ENCODE measurements at regions not wholly inside any gene's neighbourhood (a gene's known extent, or its start where the extent isn't known, plus 50 kb on each side); places are given as distances from the start of the nearest gene placed in this dataset.

DNA sequence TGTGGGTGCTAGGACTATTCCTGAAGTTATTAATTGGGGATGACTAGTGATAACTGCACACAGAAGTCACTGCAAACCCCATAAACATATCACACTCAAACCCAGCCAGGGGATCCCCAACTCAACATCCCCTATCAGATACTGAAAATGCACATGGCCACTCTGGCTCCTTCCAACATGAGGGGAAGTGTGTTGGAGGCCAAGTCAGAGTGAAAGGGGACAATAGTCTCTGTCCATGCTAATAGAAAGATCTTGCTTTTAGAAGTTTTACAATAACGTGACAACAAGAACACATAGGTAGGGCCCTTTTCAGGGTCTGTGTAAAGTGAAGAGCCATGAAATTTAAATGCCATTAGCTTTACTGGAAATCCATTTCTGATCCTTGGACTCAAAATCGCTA is 98.8 kb upstream of the SEMA6A start:
- Histone ChIP-seq H3K4me3 (ENCODE audit: low read length in 2 of 2) (no peak overlapping the region), H3K4me1 (ENCODE audit: control insufficient read depth in 2 of 2, insufficient read depth in 2 of 2, low read length in 2 of 2) (no peaks in the 10 kb centered on the region), H3K36me3 (ENCODE audit: control insufficient read depth in 2 of 2, insufficient read depth in 2 of 2, low read length in 1 of 2) (no peaks in the 10 kb centered on the region), H3K27ac (ENCODE audit: low read depth in 1 of 2, low read length in 1 of 2) (no peak overlapping the region), H3K9me3 (ENCODE audit: control insufficient read depth in 2 of 2, insufficient read depth in 1 of 2, low read length in 1 of 2) (no peaks in the 10 kb centered on the region), H3K27me3 (ENCODE audit: control insufficient read depth in 2 of 2, insufficient read depth in 1 of 2, low read length in 1 of 2) (no peaks in the 10 kb centered on the region)
- WGBS, result 95% methylated on average over 2 of the region's 2 CpGs
- DNase-seq (ENCODE audit: low read depth in 6 of 9, low spot score in 9 of 9), result no peak

DNA sequence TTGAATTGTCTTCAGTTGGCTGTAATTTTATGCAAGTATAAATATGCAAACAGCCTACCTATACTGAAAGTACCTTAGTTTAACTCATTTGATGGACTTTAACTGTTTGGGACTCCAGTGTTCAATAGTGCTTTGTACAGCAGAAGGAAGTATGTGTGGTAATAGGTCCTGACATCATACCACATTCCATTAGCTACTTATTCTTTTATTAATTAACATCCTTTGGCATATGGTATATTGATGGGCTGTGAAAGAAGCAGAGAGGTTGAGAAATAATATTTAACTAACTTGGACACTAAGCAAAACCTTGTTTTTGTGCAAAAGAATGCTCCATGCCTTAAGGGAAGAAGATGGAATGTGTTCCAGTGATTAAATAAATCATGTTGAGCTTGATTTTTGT is 97.6 kb upstream of the SEMA6A start:
- H3K9me3 ChIP-seq (ENCODE audit: control insufficient read depth in 2 of 2, insufficient read depth in 1 of 2, low read length in 1 of 2), result no peaks in the 10 kb centered on the region
- no peak overlapping the region for H3K4me3 ChIP-seq (ENCODE audit: low read length in 2 of 2)
- no peaks in the 10 kb centered on the region for H3K27me3 ChIP-seq (ENCODE audit: control insufficient read depth in 2 of 2, insufficient read depth in 1 of 2, low read length in 1 of 2)
- no peaks in the 10 kb centered on the region for H3K36me3 ChIP-seq (ENCODE audit: control insufficient read depth in 2 of 2, insufficient read depth in 2 of 2, low read length in 1 of 2)
- no peak for DNase-seq (ENCODE audit: low read depth in 6 of 9, low spot score in 9 of 9)
- no peaks in the 10 kb centered on the region for H3K4me1 ChIP-seq (ENCODE audit: control insufficient read depth in 2 of 2, insufficient read depth in 2 of 2, low read length in 2 of 2)
- H3K27ac ChIP-seq (ENCODE audit: low read depth in 1 of 2, low read length in 1 of 2), result no peak overlapping the region

DNA sequence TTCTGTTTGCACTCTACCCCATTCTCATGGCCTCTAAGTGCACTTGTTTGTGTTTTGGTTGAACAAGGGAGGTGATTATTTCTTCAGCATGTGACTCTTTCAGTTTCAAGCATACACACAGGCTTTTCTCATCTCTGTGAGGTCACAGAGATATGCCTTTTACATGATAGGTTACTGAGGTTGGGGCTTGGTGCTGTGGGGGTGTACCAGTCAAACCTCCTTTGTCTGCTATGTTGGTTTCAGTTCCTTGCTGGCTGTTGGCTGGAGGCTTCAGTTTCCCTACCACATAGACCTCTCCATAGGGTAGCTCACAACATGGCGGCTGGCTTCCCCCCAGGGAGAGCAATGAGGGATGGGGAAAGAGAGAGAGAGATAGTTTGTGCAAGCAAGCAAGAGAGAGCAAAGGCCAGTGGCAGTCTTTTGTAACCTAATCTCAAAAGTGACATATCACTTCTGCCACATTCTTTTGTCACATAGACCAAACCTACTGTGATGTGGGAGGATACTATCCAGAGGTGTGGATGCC is 96.7 kb upstream of the SEMA6A start:
- Histone ChIP-seq H3K4me3 (ENCODE audit: low read length in 2 of 2) (no peak overlapping the region), H3K27ac (ENCODE audit: low read depth in 1 of 2, low read length in 1 of 2) (no peak overlapping the region), H3K36me3 (ENCODE audit: control insufficient read depth in 2 of 2, insufficient read depth in 2 of 2, low read length in 1 of 2) (no peaks in the 10 kb centered on the region), H3K27me3 (ENCODE audit: control insufficient read depth in 2 of 2, insufficient read depth in 1 of 2, low read length in 1 of 2) (no peaks in the 10 kb centered on the region), H3K9me3 (ENCODE audit: control insufficient read depth in 2 of 2, insufficient read depth in 1 of 2, low read length in 1 of 2) (no peaks in the 10 kb centered on the region), H3K4me1 (ENCODE audit: control insufficient read depth in 2 of 2, insufficient read depth in 2 of 2, low read length in 2 of 2) (no peaks in the 10 kb centered on the region)
- no peak for DNase-seq (ENCODE audit: low read depth in 6 of 9, low spot score in 9 of 9)
- 89% methylated on average over 1 of the region's 1 CpG for WGBS

DNA sequence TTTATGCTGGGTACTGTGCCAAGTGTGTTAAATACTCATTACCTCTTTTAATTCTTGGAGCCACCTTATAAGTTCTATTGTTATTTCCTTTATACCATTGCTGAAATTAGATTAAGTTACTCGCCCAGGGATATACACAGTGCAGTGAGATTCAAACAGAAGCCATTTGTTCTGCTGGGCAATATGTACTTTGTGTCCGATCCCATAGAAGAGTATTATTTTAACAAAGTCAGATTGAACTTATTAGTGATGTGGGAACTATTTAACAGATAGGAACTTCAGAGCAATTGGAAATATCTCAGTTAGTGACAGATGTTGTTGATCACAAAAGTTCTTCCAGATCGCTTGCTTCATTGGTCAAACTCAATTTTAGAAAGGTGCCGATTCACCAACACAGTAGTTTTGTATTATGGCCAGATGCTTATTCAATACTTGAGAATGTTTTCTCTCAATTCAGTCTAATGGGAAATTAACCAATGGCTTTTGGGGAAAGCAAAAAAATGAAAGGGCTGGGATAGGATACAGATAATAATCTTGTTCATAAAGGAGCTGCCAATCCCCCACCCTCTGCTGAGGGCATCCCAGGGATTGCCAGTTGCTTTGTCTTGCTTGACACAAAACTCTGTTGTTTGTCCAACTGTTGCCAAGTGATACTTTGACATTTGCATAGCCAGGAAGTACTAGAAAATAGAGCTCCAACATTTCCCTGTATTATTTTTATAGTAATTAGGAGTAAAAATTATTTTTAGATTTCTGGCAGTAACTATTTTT is 94.8 kb upstream of the SEMA6A start:
- 95% methylated on average over 4 of the region's 4 CpGs for WGBS
- no peak for DNase-seq (ENCODE audit: low read depth in 6 of 9, low spot score in 9 of 9)
- Histone ChIP-seq H3K4me1 (ENCODE audit: control insufficient read depth in 2 of 2, insufficient read depth in 2 of 2, low read length in 2 of 2) (no peaks in the 10 kb centered on the region), H3K27ac (ENCODE audit: low read depth in 1 of 2, low read length in 1 of 2) (no peak overlapping the region), H3K36me3 (ENCODE audit: control insufficient read depth in 2 of 2, insufficient read depth in 2 of 2, low read length in 1 of 2) (no peaks in the 10 kb centered on the region), H3K4me3 (ENCODE audit: low read length in 2 of 2) (no peak overlapping the region), H3K9me3 (ENCODE audit: control insufficient read depth in 2 of 2, insufficient read depth in 1 of 2, low read length in 1 of 2) (no peaks in the 10 kb centered on the region), H3K27me3 (ENCODE audit: control insufficient read depth in 2 of 2, insufficient read depth in 1 of 2, low read length in 1 of 2) (no peaks in the 10 kb centered on the region)

DNA sequence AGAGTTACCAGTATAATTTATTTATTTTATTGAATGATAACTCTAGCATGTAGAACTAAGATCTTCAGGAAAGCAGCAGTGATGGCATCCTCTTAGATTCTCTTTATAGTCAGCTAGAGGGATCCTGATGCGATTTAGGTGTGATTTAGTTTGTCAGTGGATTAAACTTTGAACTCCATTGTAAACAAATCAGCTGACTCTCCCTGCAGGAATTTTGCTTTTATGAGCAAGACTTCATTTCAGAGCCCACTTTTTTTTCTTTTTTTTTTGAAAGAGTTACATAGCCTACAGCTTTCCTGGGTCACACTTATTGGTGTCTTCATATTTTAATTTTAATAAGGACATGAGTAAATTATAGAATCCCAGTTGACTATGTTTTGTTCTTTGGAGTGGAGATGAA is 93.8 kb upstream of the SEMA6A start:
- DNase-seq (ENCODE audit: low read depth in 6 of 9, low spot score in 9 of 9), result no peak
- Histone ChIP-seq H3K9me3 (ENCODE audit: control insufficient read depth in 2 of 2, insufficient read depth in 1 of 2, low read length in 1 of 2) (no peaks in the 10 kb centered on the region), H3K36me3 (ENCODE audit: control insufficient read depth in 2 of 2, insufficient read depth in 2 of 2, low read length in 1 of 2) (no peaks in the 10 kb centered on the region), H3K4me3 (ENCODE audit: low read length in 2 of 2) (no peak overlapping the region), H3K27ac (ENCODE audit: low read depth in 1 of 2, low read length in 1 of 2) (no peak overlapping the region), H3K4me1 (ENCODE audit: control insufficient read depth in 2 of 2, insufficient read depth in 2 of 2, low read length in 2 of 2) (no peaks in the 10 kb centered on the region), H3K27me3 (ENCODE audit: control insufficient read depth in 2 of 2, insufficient read depth in 1 of 2, low read length in 1 of 2) (no peaks in the 10 kb centered on the region)
- WGBS, result 92% methylated on average over 1 of the region's 1 CpG

DNA sequence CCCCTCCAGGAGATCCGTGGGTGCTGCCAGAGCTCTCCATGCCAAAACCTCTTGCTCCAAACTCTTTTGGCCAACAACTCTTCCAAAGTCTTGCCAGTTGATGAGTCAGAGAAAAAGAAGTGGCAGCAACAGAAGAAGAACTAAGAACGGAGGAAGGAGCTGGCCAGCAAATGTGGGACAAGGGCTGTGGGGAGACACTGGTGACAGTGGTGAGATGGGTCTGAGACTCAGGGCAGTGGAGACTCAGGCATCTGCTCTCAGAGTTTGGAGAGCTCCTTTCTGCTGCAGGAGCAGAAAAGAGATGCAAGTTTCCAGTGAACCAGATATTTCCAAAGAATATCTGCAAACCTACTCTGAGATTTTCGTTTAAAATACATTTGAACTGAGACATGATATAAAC is 92.3 kb upstream of the SEMA6A start:
- Histone ChIP-seq H3K27ac (ENCODE audit: low read depth in 1 of 2, low read length in 1 of 2) (no peak overlapping the region), H3K27me3 (ENCODE audit: control insufficient read depth in 2 of 2, insufficient read depth in 1 of 2, low read length in 1 of 2) (no peaks in the 10 kb centered on the region), H3K4me3 (ENCODE audit: low read length in 2 of 2) (no peak overlapping the region), H3K9me3 (ENCODE audit: control insufficient read depth in 2 of 2, insufficient read depth in 1 of 2, low read length in 1 of 2) (peaks cover 0 to 1% of the 10 kb centered on the region in 2 donors), H3K36me3 (ENCODE audit: control insufficient read depth in 2 of 2, insufficient read depth in 2 of 2, low read length in 1 of 2) (no peaks in the 10 kb centered on the region), H3K4me1 (ENCODE audit: control insufficient read depth in 2 of 2, insufficient read depth in 2 of 2, low read length in 2 of 2) (no peaks in the 10 kb centered on the region)
- DNase-seq (ENCODE audit: low read depth in 6 of 9, low spot score in 9 of 9), result no peak
- WGBS, result 91% methylated on average over 3 of the region's 3 CpGs

DNA sequence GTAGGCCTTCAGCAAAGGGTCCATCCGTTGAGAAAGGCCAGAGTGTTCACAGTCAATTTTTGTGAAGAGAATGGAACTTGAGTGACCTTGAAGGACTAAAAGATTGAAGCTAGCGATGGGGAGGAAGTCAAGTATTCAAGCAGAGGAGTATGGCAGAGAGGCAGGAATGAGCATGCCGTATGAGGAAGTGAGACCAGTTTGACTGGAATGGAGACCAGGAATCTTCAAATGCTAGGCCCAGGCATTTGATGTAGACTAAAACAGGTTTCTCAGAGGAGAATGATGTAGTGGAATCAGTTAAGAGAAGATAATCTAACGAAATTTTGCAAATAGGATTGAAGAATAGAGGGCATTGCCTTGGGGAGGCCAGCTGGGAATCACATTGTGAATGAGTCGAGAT is 90.4 kb upstream of the SEMA6A start:
- Histone ChIP-seq H3K27ac (ENCODE audit: low read depth in 1 of 2, low read length in 1 of 2) (no peak overlapping the region), H3K4me1 (ENCODE audit: control insufficient read depth in 2 of 2, insufficient read depth in 2 of 2, low read length in 2 of 2) (no peaks in the 10 kb centered on the region), H3K9me3 (ENCODE audit: control insufficient read depth in 2 of 2, insufficient read depth in 1 of 2, low read length in 1 of 2) (peaks cover 3 to 15% of the 10 kb centered on the region in 2 donors), H3K36me3 (ENCODE audit: control insufficient read depth in 2 of 2, insufficient read depth in 2 of 2, low read length in 1 of 2) (no peaks in the 10 kb centered on the region), H3K27me3 (ENCODE audit: control insufficient read depth in 2 of 2, insufficient read depth in 1 of 2, low read length in 1 of 2) (no peaks in the 10 kb centered on the region), H3K4me3 (ENCODE audit: low read length in 2 of 2) (no peak overlapping the region)
- DNase-seq (ENCODE audit: low read depth in 6 of 9, low spot score in 9 of 9), result no peak
- WGBS, result 69% methylated on average over 5 of the region's 5 CpGs

DNA sequence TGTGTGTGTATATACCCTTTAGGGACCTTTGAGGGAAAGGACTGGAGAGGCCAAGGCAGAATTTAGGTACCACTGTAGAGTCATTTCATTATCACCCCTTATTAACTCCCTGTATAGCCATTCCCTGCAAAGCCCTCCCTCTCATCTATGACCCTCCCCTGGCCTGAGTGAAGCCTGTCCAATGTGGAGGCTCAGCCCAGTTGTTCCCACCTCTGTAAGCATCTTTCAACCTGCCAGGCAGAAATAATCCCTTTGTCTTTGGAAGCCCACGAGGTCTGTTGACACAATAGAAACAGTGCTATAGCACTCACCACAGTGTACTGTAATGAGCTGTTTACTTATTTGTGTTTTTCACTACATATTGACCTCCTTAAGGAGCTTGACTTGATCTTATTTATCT is 88.5 kb upstream of the SEMA6A start:
- peaks cover 3 to 15% of the 10 kb centered on the region in 2 donors for H3K9me3 ChIP-seq (ENCODE audit: control insufficient read depth in 2 of 2, insufficient read depth in 1 of 2, low read length in 1 of 2)
- no peaks in the 10 kb centered on the region for H3K27me3 ChIP-seq (ENCODE audit: control insufficient read depth in 2 of 2, insufficient read depth in 1 of 2, low read length in 1 of 2)
- no peaks in the 10 kb centered on the region for H3K36me3 ChIP-seq (ENCODE audit: control insufficient read depth in 2 of 2, insufficient read depth in 2 of 2, low read length in 1 of 2)
- WGBS, result 80% methylated on average over 1 of the region's 1 CpG
- no peak for DNase-seq (ENCODE audit: low read depth in 6 of 9, low spot score in 9 of 9)
- no peak overlapping the region for H3K27ac ChIP-seq (ENCODE audit: low read depth in 1 of 2, low read length in 1 of 2)
- no peak overlapping the region for H3K4me3 ChIP-seq (ENCODE audit: low read length in 2 of 2)
- H3K4me1 ChIP-seq (ENCODE audit: control insufficient read depth in 2 of 2, insufficient read depth in 2 of 2, low read length in 2 of 2), result no peaks in the 10 kb centered on the region

DNA sequence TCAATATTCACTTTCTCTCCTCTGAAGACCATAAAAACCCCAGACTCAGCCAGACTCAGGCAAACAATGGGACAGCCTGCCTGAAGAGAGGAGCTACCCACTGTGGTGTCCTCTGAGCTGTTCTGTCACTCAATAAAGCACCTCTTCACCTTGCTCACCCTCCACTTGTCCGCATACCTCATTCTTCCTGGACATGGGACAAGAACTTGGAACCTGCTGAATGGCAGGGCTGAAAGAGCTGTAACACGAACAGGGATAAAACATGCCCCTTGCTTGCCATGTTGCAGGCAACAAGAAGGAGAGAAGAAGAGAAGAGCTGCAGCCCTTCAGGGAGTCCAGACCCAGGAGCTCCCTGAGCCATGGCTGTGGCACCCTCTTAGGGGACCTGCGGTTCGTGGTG is 86.8 kb upstream of the SEMA6A start:
- no peak for DNase-seq (ENCODE audit: low read depth in 6 of 9, low spot score in 9 of 9)
- H3K4me3 ChIP-seq (ENCODE audit: low read length in 2 of 2), result no peak overlapping the region
- H3K4me1 ChIP-seq (ENCODE audit: control insufficient read depth in 2 of 2, insufficient read depth in 2 of 2, low read length in 2 of 2), result no peaks in the 10 kb centered on the region
- H3K36me3 ChIP-seq (ENCODE audit: control insufficient read depth in 2 of 2, insufficient read depth in 2 of 2, low read length in 1 of 2), result no peaks in the 10 kb centered on the region
- no peaks in the 10 kb centered on the region for H3K27me3 ChIP-seq (ENCODE audit: control insufficient read depth in 2 of 2, insufficient read depth in 1 of 2, low read length in 1 of 2)
- no peak overlapping the region for H3K27ac ChIP-seq (ENCODE audit: low read depth in 1 of 2, low read length in 1 of 2)
- 72% methylated on average over 4 of the region's 4 CpGs for WGBS
- H3K9me3 ChIP-seq (ENCODE audit: control insufficient read depth in 2 of 2, insufficient read depth in 1 of 2, low read length in 1 of 2), result peaks cover 3 to 15% of the 10 kb centered on the region in 2 donors

Data from thymus (tissue), 11 donors.